HG02885 (cell line): ENCODE measurements at regions not wholly inside any gene's neighbourhood (a gene's known extent, or its start where the extent isn't known, plus 50 kb on each side); places are given as distances from the start of the nearest gene placed in this dataset.
"Not testable (repeated sequence)": the region's sequence is repeated elsewhere in the genome, so short reads cannot be mapped to it uniquely, and the experiment has no call there.

ENCODE experiments used
- ATAC-seq: cut with Tn5 transposase; IDR thresholded peaks from one replicate; pipeline ENCODE4 v1.9.1; 2021; ENCODE audit warnings: mild to moderate bottlenecking; ENCODE audit not compliant: unreplicated experiment, poor library complexity

GRCh38 chr2:226123300-226123699 lies 676.3 kb downstream of the IRS1 start:
- no peak for ATAC-seq

DNA sequence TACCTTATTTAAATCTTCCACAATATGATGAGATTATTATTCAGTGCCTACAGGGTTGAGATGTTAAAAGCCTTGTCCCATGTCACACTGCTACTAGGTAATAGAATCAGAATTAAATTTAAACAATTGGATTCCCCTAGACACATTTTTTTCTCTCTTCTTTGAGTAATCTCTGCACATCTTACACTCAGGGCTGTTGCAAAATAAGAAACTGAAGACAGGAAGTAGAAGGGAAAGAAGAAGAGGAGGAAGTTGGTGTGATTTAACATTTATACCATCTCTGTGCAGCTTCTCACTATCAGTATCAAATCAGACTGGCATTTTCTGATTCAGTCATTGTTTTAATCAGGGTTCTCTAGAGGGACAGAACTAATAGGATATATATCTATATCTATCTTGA lies 677.6 kb downstream of the IRS1 start:
- no peak for ATAC-seq

- no peak for ATAC-seq
Observed at GRCh38 chr2:226121046-226121738, 678.4 kb downstream of the IRS1 start.

DNA sequence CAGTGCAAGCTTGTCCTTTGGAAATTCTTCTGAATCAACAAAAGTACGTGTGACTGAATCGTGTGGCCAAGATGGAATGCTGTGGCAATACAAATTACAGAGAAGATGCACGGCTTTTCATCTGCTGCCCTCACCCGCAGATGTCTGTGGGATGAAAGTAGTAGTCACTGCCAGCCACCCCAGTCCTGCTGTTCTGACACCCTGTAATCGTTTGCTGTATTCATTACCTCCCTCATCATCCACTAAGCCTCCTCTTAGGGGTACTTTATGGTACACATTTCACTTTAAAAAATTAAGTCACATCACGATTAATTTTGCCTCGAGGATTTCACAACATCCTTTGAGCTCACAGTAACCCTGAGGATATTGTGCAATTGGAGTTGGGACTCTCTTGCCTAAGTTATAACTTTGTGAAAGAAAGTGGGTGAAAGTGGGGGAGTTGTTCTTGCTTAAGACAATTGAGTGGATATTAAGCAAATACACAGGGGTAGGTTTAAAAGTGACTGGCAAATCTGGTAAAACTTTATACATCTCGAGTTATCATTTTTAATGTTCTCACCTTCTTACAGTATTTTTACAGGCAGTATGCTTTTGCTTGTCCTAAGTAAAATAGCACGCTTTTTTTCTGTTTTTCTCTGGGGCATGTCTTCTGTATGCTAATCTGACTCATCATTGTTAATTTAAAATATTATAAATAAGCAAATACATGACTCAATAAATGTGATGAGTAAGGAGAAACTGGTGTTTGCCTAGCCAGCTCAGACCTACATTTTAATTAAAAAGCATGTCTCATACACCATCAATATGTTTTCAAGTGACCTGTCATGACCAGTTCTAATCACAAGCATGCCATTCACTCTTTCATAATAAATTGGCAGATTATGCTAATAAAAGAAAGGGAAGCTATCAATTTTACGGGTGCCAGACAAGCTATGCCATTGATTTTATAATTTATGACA lies 680.9 kb downstream of the IRS1 start:
- ATAC-seq, result no peak

- ATAC-seq, result no peak
Observed at GRCh38 chr2:226117510-226118065, 682.0 kb downstream of the IRS1 start.

- ATAC-seq, result no peak
Observed at GRCh38 chr2:226116346-226116745, 683.3 kb downstream of the IRS1 start.

GRCh38 chr2:226115832-226116200 lies 683.8 kb downstream of the IRS1 start:
- ATAC-seq, result no peak

DNA sequence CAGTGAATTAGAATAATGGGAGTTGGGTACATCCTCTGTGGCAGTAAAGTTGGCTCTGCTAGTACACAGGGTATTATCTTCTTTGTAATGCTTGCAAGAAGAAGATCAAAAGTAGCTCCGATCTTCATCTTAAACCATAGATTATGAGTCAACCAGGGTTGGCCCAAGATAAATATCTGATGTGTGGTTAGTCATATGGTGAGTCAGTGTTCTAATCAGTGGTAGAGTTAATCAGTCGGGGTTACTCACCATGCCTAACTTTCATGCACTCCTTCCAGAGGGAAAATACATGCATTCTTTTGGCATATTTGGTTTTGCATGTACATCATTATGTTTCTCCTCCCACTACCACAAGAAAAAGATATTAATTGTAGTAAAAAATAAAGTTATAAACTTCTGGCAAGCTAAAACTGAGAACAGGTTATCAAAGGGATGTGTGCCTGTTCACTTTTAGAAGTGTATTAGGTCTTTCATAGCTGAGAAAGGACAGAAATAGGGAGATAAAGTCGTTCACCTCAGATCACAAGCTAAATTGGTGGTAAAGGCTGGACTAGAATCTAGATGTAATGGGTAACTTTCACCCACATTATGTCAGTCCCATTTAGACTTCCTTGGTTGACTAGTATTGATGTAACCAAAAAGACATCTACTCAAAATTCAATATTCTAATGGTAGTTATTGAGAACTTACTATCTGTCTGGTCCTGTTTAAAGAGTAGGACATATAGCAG lies 684.4 kb downstream of the IRS1 start:
- no peak for ATAC-seq

GRCh38 chr2:226114436-226114835 lies 685.2 kb downstream of the IRS1 start:
- no peak for ATAC-seq

GRCh38 chr2:226098861-226099745 lies 699.6 kb downstream of the NYAP2 start:
- no peak for ATAC-seq

DNA sequence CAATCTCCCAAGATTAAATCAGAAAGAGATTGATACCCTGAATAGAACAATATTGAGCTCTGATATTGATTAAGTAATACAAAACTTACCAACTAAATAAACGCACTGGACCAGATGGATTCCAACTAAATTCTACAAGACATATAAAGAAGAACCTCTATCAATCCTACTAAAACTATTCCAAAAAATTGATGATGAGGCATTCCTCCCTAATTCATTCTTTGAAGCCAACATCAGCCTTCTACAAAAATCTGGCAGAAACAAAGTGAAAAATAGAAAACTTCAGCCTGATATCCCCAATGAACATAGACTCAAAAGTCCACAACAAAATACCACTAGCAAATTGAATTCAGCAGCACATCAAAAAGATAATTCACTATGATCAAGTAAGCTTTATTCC lies 695.5 kb downstream of the NYAP2 start:
- no peak for ATAC-seq

DNA sequence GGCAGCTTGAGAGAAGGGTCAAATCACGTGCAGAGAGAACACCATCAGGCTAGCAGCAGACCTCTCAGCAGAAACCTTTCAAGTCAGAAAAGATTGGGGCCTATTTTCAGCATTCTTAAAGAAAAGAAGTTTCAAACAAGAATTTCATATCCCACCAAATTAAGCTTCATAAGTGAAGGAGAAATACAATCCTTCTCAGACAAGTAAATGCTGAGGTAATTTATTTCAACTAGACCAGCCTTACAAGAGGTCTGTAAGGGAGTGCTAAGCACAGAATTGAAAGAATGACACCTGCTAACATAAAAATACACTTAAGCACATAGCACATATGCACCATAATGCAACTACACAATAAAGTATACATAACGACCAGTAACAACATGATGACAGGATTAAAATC lies 693.9 kb downstream of the NYAP2 start:
- no peak for ATAC-seq

GRCh38 chr2:226088366-226088674 lies 688.8 kb downstream of the NYAP2 start:
- ATAC-seq, result no peak

DNA sequence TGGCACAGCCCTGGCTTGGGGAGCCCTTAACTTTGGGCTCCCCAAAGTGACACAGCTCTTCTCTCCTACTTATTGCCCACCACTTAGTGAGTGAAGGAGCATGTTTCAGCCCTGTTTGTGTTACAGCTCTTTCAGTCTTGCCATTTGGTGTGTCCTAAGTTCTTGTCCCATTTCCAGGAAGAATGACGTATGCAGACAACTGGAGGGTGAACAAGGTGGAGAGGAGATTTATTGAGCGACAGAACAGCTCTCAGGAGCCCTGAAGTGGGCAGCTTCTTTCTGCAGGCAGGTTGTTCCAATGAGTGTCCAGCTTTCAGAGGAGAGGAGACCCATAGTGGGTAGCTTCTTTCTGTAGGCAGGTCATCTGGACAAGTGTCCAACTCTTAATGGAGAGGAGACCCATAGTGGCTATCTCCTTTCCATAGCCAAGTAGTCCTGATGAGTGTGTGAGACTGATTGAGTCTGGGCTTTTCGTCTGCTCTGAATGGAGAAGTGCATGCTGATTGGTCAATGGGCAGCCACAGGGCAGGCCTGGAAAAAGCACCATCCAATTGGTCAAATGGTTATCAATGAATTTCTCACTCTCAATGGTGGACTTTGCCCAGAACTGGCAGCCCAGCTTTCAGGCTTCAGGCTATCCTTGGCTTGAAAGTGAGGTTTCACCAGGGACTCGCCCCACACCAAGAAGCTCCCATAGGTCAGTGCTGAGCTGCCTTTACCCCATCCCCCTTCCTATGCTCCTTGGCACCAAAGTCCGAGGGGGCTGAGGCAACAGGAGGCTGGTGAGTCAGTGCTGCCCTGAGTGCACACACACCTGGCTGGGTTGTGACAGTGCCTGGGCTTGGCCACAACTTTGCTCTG lies 688.2 kb downstream of the NYAP2 start:
- ATAC-seq, result no peak

DNA sequence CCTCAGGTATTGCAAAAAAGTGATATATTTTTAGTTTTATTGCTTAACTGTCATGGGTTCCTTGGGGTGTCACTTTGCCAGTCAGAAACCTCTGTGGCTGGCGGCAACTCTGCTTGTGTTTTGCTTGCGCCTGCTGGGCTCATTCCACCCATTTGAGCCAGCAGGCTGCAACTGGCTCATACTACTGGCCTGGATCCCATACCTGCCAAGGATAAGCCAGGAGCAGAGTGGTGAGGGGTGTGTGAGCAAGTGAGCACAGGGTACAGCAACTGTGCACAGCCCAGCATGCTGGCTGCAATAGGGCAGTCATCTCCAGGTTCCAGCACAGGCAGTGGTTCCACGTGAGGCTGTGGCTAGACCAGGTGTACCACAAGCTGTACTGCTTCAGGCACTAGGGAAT lies 687.5 kb downstream of the NYAP2 start:
- ATAC-seq, result no peak

DNA sequence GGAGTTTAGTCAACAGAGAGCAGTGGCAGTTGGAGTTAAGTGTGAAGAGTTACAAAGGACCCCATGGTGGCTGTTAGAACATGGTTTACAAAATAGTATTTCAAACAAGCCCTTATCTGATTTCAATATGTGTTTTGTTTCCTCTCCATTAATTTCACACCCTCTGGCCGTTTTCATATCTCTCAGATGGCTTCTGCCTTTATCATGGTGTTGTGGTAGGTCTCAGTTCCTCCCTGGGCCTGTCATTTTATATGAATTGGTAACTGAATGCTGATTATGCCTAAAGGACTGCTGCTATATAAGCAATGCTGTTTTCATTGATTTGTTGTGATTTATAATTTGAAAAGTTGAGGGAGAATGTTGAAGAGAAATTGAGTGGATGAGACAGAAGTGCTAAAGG lies 686.7 kb downstream of the NYAP2 start:
- ATAC-seq, result no peak

- not testable (repeated sequence) for ATAC-seq
Observed at GRCh38 chr2:226085425-226085824, 685.9 kb downstream of the NYAP2 start.

DNA sequence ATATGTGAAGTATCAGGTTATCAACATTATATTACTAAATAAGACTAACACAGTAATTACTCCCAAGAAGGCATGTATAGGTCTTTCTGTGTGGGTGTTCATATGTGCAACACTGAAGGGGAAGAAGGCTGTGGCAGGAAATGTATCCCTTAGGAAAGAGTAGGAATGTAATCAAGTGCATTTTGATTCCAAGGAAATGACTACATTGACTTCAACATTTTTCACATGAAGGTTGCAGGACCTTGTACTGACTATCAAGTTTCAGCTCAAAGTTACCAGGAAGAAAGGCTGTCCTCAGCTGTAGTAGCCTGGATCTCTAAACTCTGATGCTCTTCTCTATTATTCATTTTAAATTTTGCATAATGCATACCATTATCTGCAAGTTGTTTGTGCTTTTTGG lies 680.8 kb downstream of the NYAP2 start:
- no peak for ATAC-seq

DNA sequence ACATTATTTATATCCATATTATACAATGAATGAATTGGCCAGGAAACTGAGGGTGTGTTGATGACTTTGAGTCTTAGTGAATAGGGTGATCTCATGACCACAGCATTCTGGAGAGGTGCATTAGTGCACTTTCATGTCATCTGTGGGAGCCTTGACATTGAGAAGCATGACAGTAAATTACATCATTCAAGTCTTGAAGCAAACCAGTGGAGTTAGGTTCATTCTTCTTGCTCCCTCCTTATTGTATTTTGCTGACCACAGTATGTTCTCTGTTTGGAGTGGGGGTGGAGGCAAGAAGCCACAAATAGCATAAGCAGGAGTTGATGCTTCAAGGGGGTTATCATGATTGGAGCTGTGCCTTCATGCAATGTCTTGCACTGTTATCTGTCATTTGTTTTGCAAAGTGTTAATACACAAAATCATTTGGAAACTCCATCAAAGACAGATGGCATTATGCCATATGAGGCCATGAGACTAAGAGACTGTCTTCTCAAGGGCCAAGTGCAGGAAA lies 680.2 kb downstream of the NYAP2 start:
- ATAC-seq, result no peak
